Dendritic cell treated with granulocyte-macrophage colony-stimulating factor and Interleukin-4, amounts not matched to agents 40 ng/mL and 50 ng/mL, for 4 days (primary cell): ENCODE measurements at regions not wholly inside any gene's neighbourhood (a gene's known extent, or its start where the extent isn't known, plus 50 kb on each side); places are given as distances from the start of the nearest gene placed in this dataset.

ENCODE experiments used
- H3K27ac Mint-ChIP-seq: one replicate; pipeline ENCODE4 v1.8.0; 2022; ENCODE audit warnings: mild to moderate bottlenecking, mixed read lengths
- H3K27me3 Mint-ChIP-seq: one replicate; pipeline ENCODE4 v1.8.0; 2022; ENCODE audit warnings: mild to moderate bottlenecking, mixed read lengths
- H3K36me3 Mint-ChIP-seq: one replicate; pipeline ENCODE4 v1.8.0; 2022; ENCODE audit warnings: low read depth, mixed read lengths
- H3K4me1 Mint-ChIP-seq: one replicate; pipeline ENCODE4 v1.8.0; 2022; ENCODE audit warnings: low read depth, mixed read lengths
- H3K4me3 Mint-ChIP-seq: one replicate; pipeline ENCODE4 v1.8.0; 2022; ENCODE audit warnings: mild to moderate bottlenecking, moderate library complexity, mixed read lengths
- H3K9me3 Mint-ChIP-seq: one replicate; pipeline ENCODE4 v1.8.0; 2022; ENCODE audit warnings: mixed read lengths
- intact Hi-C: fragments of 100-400 bp; cut with micrococcal nuclease; formaldehyde crosslinking; loops from one replicate; pipeline ENCODE4 v1.15.0; 2022

- no peaks in the 10 kb centered on the region for H3K27me3 Mint-ChIP-seq
- H3K4me3 Mint-ChIP-seq, result no peak overlapping the region
- peaks cover 26% of the 10 kb centered on the region for H3K9me3 Mint-ChIP-seq
- H3K36me3 Mint-ChIP-seq, result no peaks in the 10 kb centered on the region
- no peaks in the 10 kb centered on the region for H3K4me1 Mint-ChIP-seq
- intact Hi-C loops, result no loop called here
- H3K27ac Mint-ChIP-seq, result no peak overlapping the region
Measured at GRCh38 chr7:11302121-11302520, 328.4 kb downstream of the PHF14 start.

DNA sequence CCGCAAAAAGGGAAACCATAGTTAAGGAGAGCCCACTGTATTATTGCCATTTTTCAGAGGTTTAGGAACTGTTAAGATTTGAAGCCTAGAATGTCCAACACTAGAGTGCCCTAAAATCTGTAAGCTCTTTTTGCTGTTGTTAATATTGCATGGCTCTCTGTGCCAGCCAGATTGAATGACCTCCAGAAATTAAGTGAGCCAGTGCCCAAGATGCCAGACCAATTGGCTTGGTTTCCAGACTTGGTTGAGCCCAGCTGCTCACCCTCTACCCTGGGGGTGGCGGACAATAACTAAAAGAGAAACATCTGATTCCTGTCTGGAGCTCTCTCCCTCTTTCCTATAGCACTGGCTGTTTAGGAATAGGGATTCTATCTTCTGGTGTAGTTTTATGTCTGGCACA lies 340.1 kb downstream of the PHF14 start:
- intact Hi-C loops, result no loop called here
- H3K9me3 Mint-ChIP-seq, result no peaks in the 10 kb centered on the region
- H3K36me3 Mint-ChIP-seq, result no peaks in the 10 kb centered on the region
- H3K4me3 Mint-ChIP-seq, result no peak overlapping the region
- H3K27me3 Mint-ChIP-seq, result no peaks in the 10 kb centered on the region
- no peak overlapping the region for H3K27ac Mint-ChIP-seq
- H3K4me1 Mint-ChIP-seq, result no peaks in the 10 kb centered on the region

GRCh38 chr7:11315666-11316258 lies 342.1 kb downstream of the PHF14 start:
- no peak overlapping the region for H3K27ac Mint-ChIP-seq

GRCh38 chr7:11317766-11318165 lies 344.1 kb downstream of the PHF14 start:
- no peak overlapping the region for H3K27ac Mint-ChIP-seq
- H3K4me3 Mint-ChIP-seq, result no peak overlapping the region
- no peaks in the 10 kb centered on the region for H3K4me1 Mint-ChIP-seq
- peaks cover 14% of the 10 kb centered on the region for H3K9me3 Mint-ChIP-seq
- intact Hi-C loops, result no loop called here
- H3K27me3 Mint-ChIP-seq, result no peaks in the 10 kb centered on the region
- no peaks in the 10 kb centered on the region for H3K36me3 Mint-ChIP-seq

More at GRCh38 chr7:11315666-11316258, 342.1 kb downstream of the PHF14 start:
- intact Hi-C loops, result no loop called here
- Mint-ChIP-seq H3K9me3 (peaks cover 9% of the 10 kb centered on the region), H3K27me3 (no peaks in the 10 kb centered on the region), H3K36me3 (no peaks in the 10 kb centered on the region), H3K4me3 (no peak overlapping the region), H3K4me1 (no peaks in the 10 kb centered on the region)

DNA sequence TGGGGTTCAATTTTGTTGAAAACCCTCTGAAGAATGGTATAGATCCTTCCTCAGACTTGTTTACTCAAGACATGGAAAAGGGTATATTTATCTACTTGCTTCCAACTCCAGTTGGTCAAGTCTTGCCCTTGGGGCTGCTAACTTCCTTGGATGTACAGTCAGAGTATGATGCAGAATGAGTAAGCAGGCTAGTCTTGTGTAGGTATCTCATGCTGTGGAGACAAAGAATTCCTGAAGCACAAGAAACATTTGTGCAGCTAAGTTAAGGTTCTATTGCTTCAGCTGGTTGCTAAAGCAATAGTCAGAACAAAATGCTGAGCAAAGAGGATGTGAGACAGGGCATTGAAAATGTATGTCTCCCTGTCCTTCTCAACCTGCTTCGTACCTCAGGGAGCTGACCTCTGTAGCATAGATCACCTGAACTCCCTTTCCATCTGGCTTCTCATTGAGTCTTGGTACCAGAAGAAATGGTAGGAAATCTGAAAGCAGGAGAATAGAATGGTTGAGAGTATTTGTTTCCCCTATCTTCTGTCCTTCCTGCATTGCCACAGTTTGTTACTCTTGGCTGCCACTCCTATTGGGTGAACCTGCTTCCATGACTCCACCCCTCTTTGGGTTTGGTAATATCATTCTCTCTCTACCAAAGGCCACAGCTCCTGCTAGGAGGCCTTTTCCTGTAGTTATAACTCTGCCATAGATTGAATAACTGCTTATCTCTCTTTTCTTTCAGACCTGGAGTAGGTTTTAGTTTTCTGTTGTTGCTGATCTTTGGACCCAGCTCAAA lies 346.0 kb downstream of the PHF14 start:
- H3K4me1 Mint-ChIP-seq, result no peaks in the 10 kb centered on the region

More for the DNA sequence above, 346.0 kb downstream of the PHF14 start:
- Mint-ChIP-seq H3K4me3 (no peak overlapping the region), H3K27ac (no peak overlapping the region), H3K36me3 (no peaks in the 10 kb centered on the region), H3K27me3 (no peaks in the 10 kb centered on the region), H3K9me3 (peaks cover 18% of the 10 kb centered on the region)
- intact Hi-C loops, result no loop called here
